IMR-90 (cell line): ENCODE measurements at regions not wholly inside any gene's neighbourhood (a gene's known extent, or its start where the extent isn't known, plus 50 kb on each side); places are given as distances from the start of the nearest gene placed in this dataset.

Experiments
- ATAC-seq: fragments of 200-7000 bp; cut with Tn5 transposase; 2 replicates; pipeline ENCODE4 v1.9.1; 2020; ENCODE audit warnings: low read depth, mild to moderate bottlenecking, moderate library complexity
- BruUV-seq: library from RNA; stranded (reverse); fragments of 400-500 nt; replicated peaks from 2 replicates; lab custom pipeline; 2021; lab: Mats Ljungman, UMichigan
- CTCF ChIA-PET: fragments of 300-600 bp; formaldehyde crosslinking; extraction: SDS; loops from one replicate; lab custom pipeline; 2021; ENCODE audit warnings: antibody characterized with exemption; lab: Yijun Ruan, JAX
- POLR2A ChIA-PET: fragments of 300-600 bp; sonication (Branson Sonifier 250); formaldehyde crosslinking; loops from one replicate; lab custom pipeline; 2022; ENCODE audit warnings: antibody characterized with exemption; ENCODE audit not compliant: unreplicated experiment; lab: Charles Lee
- DNase-seq: peaks from one replicate; pipeline ENCODE4 v3.0.0; 2013
- H2AFZ ChIP-seq: replicated peaks from 2 replicates; pipeline ENCODE3; 2013; ENCODE audit warnings: low read length, mild to moderate bottlenecking; ENCODE audit not compliant: poor library complexity
- H2AK5ac ChIP-seq: 2 replicates; pipeline ENCODE4 v1.6.1; 2013; ENCODE audit warnings: low read depth, low read length, inconsistent platforms
- H2AK9ac ChIP-seq: replicated peaks from 2 replicates; pipeline ENCODE3; 2013; ENCODE audit warnings: mild to moderate bottlenecking, low read depth, low read length, moderate library complexity; ENCODE audit not compliant: poor library complexity
- H2BK120ac ChIP-seq: 2 replicates; pipeline ENCODE4 v1.6.1; 2013; ENCODE audit warnings: low read depth, low read length, inconsistent platforms
- H2BK15ac ChIP-seq: 3 replicates; pipeline ENCODE4 v1.6.1; 2013; ENCODE audit warnings: low read depth, low read length, inconsistent platforms
- H2BK20ac ChIP-seq: 2 replicates; pipeline ENCODE4 v1.6.1; 2013; ENCODE audit warnings: low read depth, mild to moderate bottlenecking, inconsistent platforms, low read length, moderate library complexity
- H2BK5ac ChIP-seq: 2 replicates; pipeline ENCODE4 v1.6.1; 2013; ENCODE audit warnings: mild to moderate bottlenecking, low read depth, low read length, inconsistent platforms; ENCODE audit not compliant: poor library complexity, severe bottlenecking
- H3K14ac ChIP-seq: replicated peaks from 2 replicates; pipeline ENCODE4 v1.6.1; 2013; ENCODE audit warnings: low read depth, low read length, inconsistent platforms
- H3K18ac ChIP-seq: 2 replicates; pipeline ENCODE4 v1.6.1; 2013; ENCODE audit warnings: low read depth, low read length, control low read depth
- H3K23ac ChIP-seq: 2 replicates; pipeline ENCODE4 v1.6.1; 2013; ENCODE audit warnings: low read depth, low read length, inconsistent platforms
- H3K27ac ChIP-seq: 2 replicates; pipeline ENCODE4 v1.5.1; 2013; ENCODE audit warnings: mild to moderate bottlenecking, control low read depth, low read length; ENCODE audit not compliant: insufficient read depth
- H3K27me3 ChIP-seq: 2 replicates; pipeline ENCODE4 v1.6.1; 2013; ENCODE audit warnings: low read length; ENCODE audit not compliant: control insufficient read depth, insufficient read depth
- H3K36me3 ChIP-seq: 2 replicates; pipeline ENCODE4 v1.6.1; 2013; ENCODE audit warnings: low read length, mixed read lengths; ENCODE audit not compliant: control insufficient read depth, insufficient read depth
- H3K4ac ChIP-seq: 2 replicates; pipeline ENCODE4 v1.6.1; 2013; ENCODE audit warnings: low read depth, low read length, inconsistent platforms
- H3K4me1 ChIP-seq: 2 replicates; pipeline ENCODE4 v1.6.1; 2013; ENCODE audit warnings: low read length, mixed read lengths; ENCODE audit not compliant: control insufficient read depth, insufficient read depth
- H3K4me2 ChIP-seq: 2 replicates; pipeline ENCODE4 v1.6.1; 2013; ENCODE audit warnings: low read depth, mild to moderate bottlenecking, control low read depth, low read length, moderate library complexity
- H3K4me3 ChIP-seq: 2 replicates; pipeline ENCODE4 v1.5.1; 2013; ENCODE audit warnings: low read depth, mild to moderate bottlenecking, control low read depth, low read length, moderate library complexity; ENCODE audit not compliant: insufficient read depth
- H3K56ac ChIP-seq: 2 replicates; pipeline ENCODE4 v1.6.1; 2013; ENCODE audit warnings: low read length, inconsistent platforms; ENCODE audit not compliant: insufficient read depth; ENCODE audit errors: extremely low read depth
- H3K79me1 ChIP-seq, 2 experiments: 2 replicates each; pipeline ENCODE4 v1.6.1; 2013; ENCODE audit warnings: low read length in 2 of 2, inconsistent platforms in 1 of 2, low read depth in 1 of 2
- H3K9ac ChIP-seq: 2 replicates; pipeline ENCODE4 v1.6.1; 2013; ENCODE audit warnings: low read depth, low read length, control low read depth
- H3K9me1 ChIP-seq: 2 replicates; pipeline ENCODE4 v1.6.1; 2013; ENCODE audit warnings: low read length, inconsistent platforms; ENCODE audit not compliant: insufficient read depth
- H3K9me3 ChIP-seq: 2 replicates; pipeline ENCODE4 v1.6.1; 2013; ENCODE audit warnings: low read length; ENCODE audit not compliant: control insufficient read depth, insufficient read depth
- H4K20me1 ChIP-seq: 2 replicates; pipeline ENCODE4 v1.6.1; 2013; ENCODE audit warnings: low read length, inconsistent platforms; ENCODE audit not compliant: insufficient read depth
- H4K5ac ChIP-seq: 2 replicates; pipeline ENCODE4 v1.6.1; 2013; ENCODE audit warnings: mild to moderate bottlenecking, low read depth, low read length, control low read depth
- H4K8ac ChIP-seq, 2 experiments: 2 replicates each; pipeline ENCODE4 v1.6.1; 2013; ENCODE audit warnings: low read depth in 2 of 2, low read length in 2 of 2, control low read depth in 1 of 2, inconsistent platforms in 1 of 2
- H4K91ac ChIP-seq: 2 replicates; pipeline ENCODE4 v1.6.1; 2013; ENCODE audit warnings: low read depth, low read length, inconsistent platforms; ENCODE audit not compliant: insufficient read depth
- BHLHE40 ChIP-seq: fragments of 150-350 bp; IDR thresholded peaks from 2 replicates; pipeline ENCODE4 v1.6.1; 2016; ENCODE audit warnings: mild to moderate bottlenecking, low read depth, low read length
- CEBPB ChIP-seq: IDR thresholded peaks from 2 replicates; pipeline ENCODE4 v1.6.1; 2012; ENCODE audit warnings: low read depth, low read length, improper control_type of control experiment
- CHD1 ChIP-seq: IDR thresholded peaks from 2 replicates; pipeline ENCODE4 v1.6.1; 2012; ENCODE audit warnings: low read depth, low read length, improper control_type of control experiment
- FOS ChIP-seq: fragments of 150-350 bp; IDR thresholded peaks from 2 replicates; pipeline ENCODE4 v1.6.1; 2016; ENCODE audit warnings: low read depth, low read length
- MAFK ChIP-seq: IDR thresholded peaks from 2 replicates; pipeline ENCODE4 v1.6.1; 2012; ENCODE audit warnings: low read depth, low read length, improper control_type of control experiment
- MAZ ChIP-seq: IDR thresholded peaks from 2 replicates; pipeline ENCODE4 v1.6.1; 2012; ENCODE audit warnings: low read depth, mild to moderate bottlenecking, low read length, improper control_type of control experiment, moderate library complexity, borderline replicate concordance
- MXI1 ChIP-seq: IDR thresholded peaks from 2 replicates; pipeline ENCODE4 v1.6.1; 2012; ENCODE audit warnings: low read depth, mild to moderate bottlenecking, low read length, moderate library complexity, borderline replicate concordance
- NFE2L2 ChIP-seq: fragments of 150-350 bp; IDR thresholded peaks from 2 replicates; pipeline ENCODE4 v1.6.1; 2016; ENCODE audit warnings: low read depth, mild to moderate bottlenecking, low read length
- POLR2A ChIP-seq: IDR thresholded peaks from 2 replicates; pipeline ENCODE4 v1.6.1; 2012; ENCODE audit warnings: mild to moderate bottlenecking, low read depth, low read length
- RAD21 ChIP-seq: IDR thresholded peaks from 2 replicates; pipeline ENCODE4 v1.6.1; 2012; ENCODE audit warnings: low read length, improper control_type of control experiment
- RCOR1 ChIP-seq: IDR thresholded peaks from 2 replicates; pipeline ENCODE4 v1.6.1; 2012; ENCODE audit warnings: mild to moderate bottlenecking, low read length, improper control_type of control experiment; ENCODE audit not compliant: insufficient replicate concordance
- RFX5 ChIP-seq: IDR thresholded peaks from 2 replicates; pipeline ENCODE4 v1.8.0; 2012; ENCODE audit warnings: low read depth, mild to moderate bottlenecking, low read length, moderate library complexity
- SMC3 ChIP-seq: fragments of 150-350 bp; IDR thresholded peaks from 2 replicates; pipeline ENCODE4 v1.6.1; 2016; ENCODE audit warnings: low read depth, mild to moderate bottlenecking, antibody characterized with exemption, low read length, moderate library complexity
- WGBS, 2 experiments: methylation state at CpG; one replicate each; pipeline versions ENCODE4 v1.1.5 to v1.1.7; 2013; ENCODE audit warnings: missing lambda C conversion rate in 2 of 2; ENCODE audit not compliant: insufficient read length in 1 of 2; ENCODE audit errors: extremely low coverage in 2 of 2; 5-methylcytosine and 5-hydroxymethylcytosine counted together
- dilution Hi-C: fragments of 300-500 bp; cut with HindIII; formaldehyde crosslinking; loops from one replicate; pipeline ENCODE4 v1.14.3; 2018; ENCODE audit warnings: low sequenced_read_pairs; ENCODE audit not compliant: unreplicated experiment
- in situ Hi-C: fragments of 300-500 bp; cut with MboI; formaldehyde crosslinking; loops from 3 replicates; pipeline ENCODE4 v1.14.3; 2019; ENCODE audit warnings: low sequenced_read_pairs, inconsistent platforms, mixed read lengths
- intact Hi-C: fragments of 100-400 bp; cut with micrococcal nuclease; formaldehyde crosslinking; loops from 2 replicates; pipeline ENCODE4 v1.10.0; 2022
- TF ChIP-seq, protein P1 (sequence below): fragments of 150-350 bp; IDR thresholded peaks from 2 replicates; pipeline ENCODE4 v1.6.1; 2017; ENCODE audit warnings: mild to moderate bottlenecking, antibody characterized with exemption, low read length, low read depth
- TF ChIP-seq, protein P2 (sequence below): fragments of 150-350 bp; IDR thresholded peaks from 2 replicates; pipeline ENCODE4 v1.6.1; 2016; ENCODE audit warnings: low read depth, mild to moderate bottlenecking, low read length, moderate library complexity, borderline replicate concordance
- TF ChIP-seq, protein P3 (sequence below): conservative IDR thresholded peaks from 2 replicates; pipeline ENCODE4 v1.5.1; 2012; ENCODE audit warnings: mild to moderate bottlenecking, low read depth, low read length, improper control_type of control experiment

DNA sequence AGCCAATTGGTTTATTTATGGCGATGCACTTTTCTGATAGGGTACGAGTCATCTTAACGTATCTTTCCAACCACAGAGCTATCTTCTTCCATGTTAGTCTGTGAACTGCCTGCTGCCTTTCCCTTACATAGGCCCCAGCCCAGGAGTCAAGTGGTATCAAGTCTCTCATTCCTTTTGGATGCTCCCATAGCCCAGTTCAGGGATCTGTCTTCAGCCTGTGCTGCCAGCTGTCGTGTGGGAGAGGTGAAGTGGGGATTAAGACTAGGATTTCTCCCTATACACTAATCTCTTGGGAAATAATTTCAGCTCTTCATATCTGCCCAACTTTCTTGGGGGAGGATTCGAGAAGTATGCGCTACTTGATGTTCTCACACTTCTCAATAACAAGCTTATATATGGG is 475.7 kb downstream of the EBF1 start:
- Histone ChIP-seq H3K56ac (no peak overlapping the region), H3K18ac (no peak overlapping the region), H2AK5ac (no peak overlapping the region), H4K8ac (no peak overlapping the region), H3K14ac (no peak overlapping the region), H2BK120ac (no peak overlapping the region), H2BK5ac (no peak overlapping the region), H3K27ac (no peak overlapping the region), H3K27me3 (no peaks in the 10 kb centered on the region), H3K4ac (no peak overlapping the region), H3K4me2 (no peak overlapping the region), H3K9ac (no peak overlapping the region), H4K20me1 (no peaks in the 10 kb centered on the region), H4K5ac (no peak overlapping the region), H2BK20ac (no peak overlapping the region), H3K9me3 (no peaks in the 10 kb centered on the region), H3K4me3 (no peak overlapping the region), H2AK9ac (no peak overlapping the region), H2AFZ (no peak overlapping the region), H2BK15ac (no peak overlapping the region), H3K9me1 (no peaks in the 10 kb centered on the region), H3K23ac (no peak overlapping the region), H3K36me3 (no peaks in the 10 kb centered on the region), H4K91ac (no peak overlapping the region), H3K79me1 (no peaks in the 10 kb centered on the region), H3K4me1 (no peaks in the 10 kb centered on the region)
- no CpG with 5 or more reads among the region's 6 CpGs for WGBS, 2 experiments
- ChIA-PET CTCF (no interaction called here), POLR2A (no interaction called here)
- no peak for ATAC-seq
- dilution Hi-C loops (no loop called here), intact Hi-C loops (no loop called here), in situ Hi-C loops (no loop called here)
- TF ChIP-seq MAFK, result no peak
- TF ChIP-seq CHD1, result no peak
- TF ChIP-seq RFX5, result no peak
- no peak for TF ChIP-seq NFE2L2
- TF ChIP-seq SMC3, result no peak
- TF ChIP-seq MXI1, result no peak
- no peak for TF ChIP-seq BHLHE40
- TF ChIP-seq FOS, result no peak
- TF ChIP-seq RCOR1, result no peak
- TF ChIP-seq, protein P1, sequence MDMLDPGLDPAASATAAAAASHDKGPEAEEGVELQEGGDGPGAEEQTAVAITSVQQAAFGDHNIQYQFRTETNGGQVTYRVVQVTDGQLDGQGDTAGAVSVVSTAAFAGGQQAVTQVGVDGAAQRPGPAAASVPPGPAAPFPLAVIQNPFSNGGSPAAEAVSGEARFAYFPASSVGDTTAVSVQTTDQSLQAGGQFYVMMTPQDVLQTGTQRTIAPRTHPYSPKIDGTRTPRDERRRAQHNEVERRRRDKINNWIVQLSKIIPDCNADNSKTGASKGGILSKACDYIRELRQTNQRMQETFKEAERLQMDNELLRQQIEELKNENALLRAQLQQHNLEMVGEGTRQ, result no peak
- TF ChIP-seq, protein P2, sequence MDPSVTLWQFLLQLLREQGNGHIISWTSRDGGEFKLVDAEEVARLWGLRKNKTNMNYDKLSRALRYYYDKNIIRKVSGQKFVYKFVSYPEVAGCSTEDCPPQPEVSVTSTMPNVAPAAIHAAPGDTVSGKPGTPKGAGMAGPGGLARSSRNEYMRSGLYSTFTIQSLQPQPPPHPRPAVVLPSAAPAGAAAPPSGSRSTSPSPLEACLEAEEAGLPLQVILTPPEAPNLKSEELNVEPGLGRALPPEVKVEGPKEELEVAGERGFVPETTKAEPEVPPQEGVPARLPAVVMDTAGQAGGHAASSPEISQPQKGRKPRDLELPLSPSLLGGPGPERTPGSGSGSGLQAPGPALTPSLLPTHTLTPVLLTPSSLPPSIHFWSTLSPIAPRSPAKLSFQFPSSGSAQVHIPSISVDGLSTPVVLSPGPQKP, result no peak
- TF ChIP-seq MAZ, result no peak
- TF ChIP-seq, protein P3, sequence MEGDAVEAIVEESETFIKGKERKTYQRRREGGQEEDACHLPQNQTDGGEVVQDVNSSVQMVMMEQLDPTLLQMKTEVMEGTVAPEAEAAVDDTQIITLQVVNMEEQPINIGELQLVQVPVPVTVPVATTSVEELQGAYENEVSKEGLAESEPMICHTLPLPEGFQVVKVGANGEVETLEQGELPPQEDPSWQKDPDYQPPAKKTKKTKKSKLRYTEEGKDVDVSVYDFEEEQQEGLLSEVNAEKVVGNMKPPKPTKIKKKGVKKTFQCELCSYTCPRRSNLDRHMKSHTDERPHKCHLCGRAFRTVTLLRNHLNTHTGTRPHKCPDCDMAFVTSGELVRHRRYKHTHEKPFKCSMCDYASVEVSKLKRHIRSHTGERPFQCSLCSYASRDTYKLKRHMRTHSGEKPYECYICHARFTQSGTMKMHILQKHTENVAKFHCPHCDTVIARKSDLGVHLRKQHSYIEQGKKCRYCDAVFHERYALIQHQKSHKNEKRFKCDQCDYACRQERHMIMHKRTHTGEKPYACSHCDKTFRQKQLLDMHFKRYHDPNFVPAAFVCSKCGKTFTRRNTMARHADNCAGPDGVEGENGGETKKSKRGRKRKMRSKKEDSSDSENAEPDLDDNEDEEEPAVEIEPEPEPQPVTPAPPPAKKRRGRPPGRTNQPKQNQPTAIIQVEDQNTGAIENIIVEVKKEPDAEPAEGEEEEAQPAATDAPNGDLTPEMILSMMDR, result no peak
- TF ChIP-seq RAD21, result no peak
- no peak for TF ChIP-seq POLR2A
- no peak for TF ChIP-seq CEBPB
- DNase-seq, result no peak
- BruUV-seq, result no TSS peak
